Thoracic aorta (tissue), 2 donors: ENCODE measurements at regions not wholly inside any gene's neighbourhood (a gene's known extent, or its start where the extent isn't known, plus 50 kb on each side); places are given as distances from the start of the nearest gene placed in this dataset.

ENCODE experiments used
- ATAC-seq: fragments of 150-250 bp; one replicate; pipeline ENCODE4 v1.8.0; 2017; ENCODE audit warnings: low read depth; ENCODE audit not compliant: insufficient number of reproducible peaks, low FRiP score
- DNase-seq: peaks from one replicate; pipeline ENCODE4 v3.0.0-alpha.2; 2020; ENCODE audit warnings: low spot score
- H3K27ac ChIP-seq, 2 donors: fragments of 200-600 bp; sonication (generic); 1 replicate in 1 of 2; 2 replicates in 1 of 2; pipeline ENCODE4 v1.5.1; 2016; ENCODE audit warnings: mild to moderate bottlenecking in 2 of 2, moderate library complexity in 2 of 2
- H3K27me3 ChIP-seq: fragments of 200-600 bp; sonication (generic); replicated peaks from 2 replicates; pipeline ENCODE4 v1.6.0; 2016; ENCODE audit warnings: mild to moderate bottlenecking; ENCODE audit not compliant: insufficient read depth
- H3K36me3 ChIP-seq: fragments of 200-600 bp; sonication (generic); one replicate; pipeline ENCODE4 v1.5.1; 2016
- H3K4me1 ChIP-seq, 2 donors: fragments of 200-600 bp; sonication (generic); 1 replicate in 1 of 2; 2 replicates in 1 of 2; pipeline versions ENCODE4 v1.5.1 to v1.6.0; 2016; ENCODE audit warnings: low read depth in 2 of 2, mild to moderate bottlenecking in 1 of 2; ENCODE audit not compliant: control insufficient read depth in 1 of 2
- H3K4me3 ChIP-seq: fragments of 200-600 bp; sonication (generic); 2 replicates; pipeline ENCODE4 v1.5.1; 2016; ENCODE audit warnings: mild to moderate bottlenecking
- H3K9me3 ChIP-seq: fragments of 200-600 bp; sonication (generic); 2 replicates; pipeline ENCODE4 v1.5.1; 2016
- TF ChIP-seq, protein P1 (sequence below): fragments of 200-600 bp; sonication (generic); IDR thresholded peaks from one replicate; pipeline ENCODE4 v1.5.1; 2019; ENCODE audit warnings: antibody characterized with exemption

GRCh38 chr5:138626333-138626944 lies 51.2 kb upstream of the HSPA9 start:
- DNase-seq (no peak), ATAC-seq (no peak)

DNA sequence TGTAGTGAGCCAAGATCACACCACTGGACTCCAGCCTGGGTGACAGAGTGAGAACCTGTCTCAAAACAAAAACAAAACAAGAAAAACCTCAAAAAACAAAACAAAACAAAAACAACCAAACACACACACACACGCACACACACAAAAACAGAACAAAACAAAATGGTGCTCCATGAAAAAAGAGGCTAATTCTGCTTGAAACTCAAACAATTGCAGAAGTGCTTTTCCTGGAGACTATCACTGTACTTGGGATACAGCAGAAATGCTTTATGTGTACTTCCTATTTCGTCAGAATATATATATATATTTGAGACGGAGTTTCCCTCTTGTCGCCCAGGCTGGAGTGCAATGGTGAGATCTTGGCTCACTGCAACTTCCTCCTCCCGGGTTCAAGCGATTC lies 49.9 kb upstream of the HSPA9 start:
- no peak for DNase-seq
- Histone ChIP-seq H3K4me1 (no peaks in the 10 kb centered on the region), H3K36me3 (no peaks in the 10 kb centered on the region), H3K27me3 (no peaks in the 10 kb centered on the region), H3K4me3 (no peak overlapping the region), H3K27ac (no peak overlapping the region), H3K9me3 (no peaks in the 10 kb centered on the region)
- ATAC-seq: no peak
- TF ChIP-seq, protein P1, sequence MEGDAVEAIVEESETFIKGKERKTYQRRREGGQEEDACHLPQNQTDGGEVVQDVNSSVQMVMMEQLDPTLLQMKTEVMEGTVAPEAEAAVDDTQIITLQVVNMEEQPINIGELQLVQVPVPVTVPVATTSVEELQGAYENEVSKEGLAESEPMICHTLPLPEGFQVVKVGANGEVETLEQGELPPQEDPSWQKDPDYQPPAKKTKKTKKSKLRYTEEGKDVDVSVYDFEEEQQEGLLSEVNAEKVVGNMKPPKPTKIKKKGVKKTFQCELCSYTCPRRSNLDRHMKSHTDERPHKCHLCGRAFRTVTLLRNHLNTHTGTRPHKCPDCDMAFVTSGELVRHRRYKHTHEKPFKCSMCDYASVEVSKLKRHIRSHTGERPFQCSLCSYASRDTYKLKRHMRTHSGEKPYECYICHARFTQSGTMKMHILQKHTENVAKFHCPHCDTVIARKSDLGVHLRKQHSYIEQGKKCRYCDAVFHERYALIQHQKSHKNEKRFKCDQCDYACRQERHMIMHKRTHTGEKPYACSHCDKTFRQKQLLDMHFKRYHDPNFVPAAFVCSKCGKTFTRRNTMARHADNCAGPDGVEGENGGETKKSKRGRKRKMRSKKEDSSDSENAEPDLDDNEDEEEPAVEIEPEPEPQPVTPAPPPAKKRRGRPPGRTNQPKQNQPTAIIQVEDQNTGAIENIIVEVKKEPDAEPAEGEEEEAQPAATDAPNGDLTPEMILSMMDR: no peak

More at GRCh38 chr5:138626333-138626944, 51.2 kb upstream of the HSPA9 start:
- Histone ChIP-seq H3K27ac (no peak overlapping the region), H3K27me3 (no peaks in the 10 kb centered on the region), H3K4me1 (no peaks in the 10 kb centered on the region), H3K36me3 (no peaks in the 10 kb centered on the region), H3K9me3 (no peaks in the 10 kb centered on the region), H3K4me3 (no peak overlapping the region)
- TF ChIP-seq, protein P1: no peak
